ENCODE measurements at regions not wholly inside any gene's neighbourhood (a gene's known extent, or its start where the extent isn't known, plus 50 kb on each side); places are given as distances from the start of the nearest gene placed in this dataset.
"Not testable (repeated sequence)": the region's sequence is repeated elsewhere in the genome, so short reads cannot be mapped to it uniquely, and the experiment has no call there.

DNA sequence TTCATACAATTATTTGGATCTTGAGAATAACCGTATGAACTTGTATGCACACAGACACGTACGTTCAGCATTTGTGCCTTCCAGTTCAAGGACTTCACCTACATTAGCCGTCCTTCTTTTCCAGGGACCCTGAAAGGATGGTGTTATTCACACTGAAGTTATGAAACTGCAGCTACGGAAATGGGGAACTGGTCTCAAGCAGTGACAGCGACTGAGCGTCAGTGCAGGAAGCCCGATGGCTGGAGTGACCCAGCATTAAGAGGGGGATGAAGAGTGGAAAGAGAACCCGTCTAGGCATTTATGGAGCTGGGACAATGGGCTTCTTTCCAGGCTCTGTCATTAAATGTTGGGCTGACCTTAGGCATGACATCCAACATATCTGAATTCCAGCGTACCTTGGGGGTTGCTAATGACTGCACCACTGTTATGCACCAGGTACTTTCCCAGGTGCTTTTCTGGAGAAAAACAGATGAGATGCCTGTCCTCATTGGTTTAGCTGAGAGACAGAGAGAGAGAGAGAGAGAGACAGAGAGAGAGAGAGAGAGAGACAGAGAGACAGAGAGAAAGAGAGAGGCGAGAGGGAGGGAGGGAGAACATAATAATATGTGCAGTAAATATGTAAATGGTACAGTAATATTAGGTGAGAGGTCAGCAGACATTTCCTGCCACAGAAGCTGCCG is 204.7 kb upstream of the EXOC2 start:
- no peak for DNase-seq (ENCODE audit: low read depth)

DNA sequence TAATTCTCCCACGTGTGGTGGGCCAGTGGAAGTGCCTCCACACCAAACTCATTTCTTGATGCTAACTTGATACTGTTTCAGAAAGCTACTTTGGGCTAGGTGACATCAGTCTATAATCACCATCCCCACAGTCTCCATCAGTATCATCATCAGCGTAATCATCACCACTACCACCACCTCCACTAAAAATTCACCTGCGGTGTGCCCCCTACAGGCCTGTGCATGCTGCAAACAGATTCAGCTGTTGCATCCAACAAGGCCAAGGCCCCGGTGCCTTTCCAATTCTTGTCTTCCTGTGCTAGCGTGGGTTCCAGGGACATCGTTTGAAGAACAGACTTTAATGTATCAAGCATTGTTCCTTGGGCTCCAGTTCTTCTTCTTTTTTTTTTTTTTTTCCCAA is 201.3 kb upstream of the EXOC2 start:
- DNase-seq (ENCODE audit: low read depth): peak; percentile 4

DNA sequence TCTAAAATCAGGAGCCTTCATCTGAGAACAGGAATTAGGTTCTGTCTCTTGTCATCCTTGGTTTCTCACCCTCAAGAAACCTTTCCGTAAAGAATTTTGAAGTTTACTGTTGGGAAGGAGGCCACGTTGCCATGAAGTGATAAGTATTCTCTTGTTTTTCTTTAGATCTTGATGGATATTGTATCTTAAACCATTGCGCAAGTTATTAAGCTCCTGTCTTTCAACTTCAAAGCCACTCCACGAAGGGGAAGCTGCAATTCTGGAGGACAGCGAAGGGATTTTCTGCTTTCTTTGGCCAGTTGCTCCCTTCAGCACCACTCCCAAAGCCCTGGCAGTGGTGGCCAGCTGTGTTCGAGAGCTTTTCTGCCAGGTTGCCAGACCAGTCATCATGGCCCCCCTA is 198.1 kb upstream of the EXOC2 start:
- no peak for DNase-seq (ENCODE audit: low read depth)

DNA sequence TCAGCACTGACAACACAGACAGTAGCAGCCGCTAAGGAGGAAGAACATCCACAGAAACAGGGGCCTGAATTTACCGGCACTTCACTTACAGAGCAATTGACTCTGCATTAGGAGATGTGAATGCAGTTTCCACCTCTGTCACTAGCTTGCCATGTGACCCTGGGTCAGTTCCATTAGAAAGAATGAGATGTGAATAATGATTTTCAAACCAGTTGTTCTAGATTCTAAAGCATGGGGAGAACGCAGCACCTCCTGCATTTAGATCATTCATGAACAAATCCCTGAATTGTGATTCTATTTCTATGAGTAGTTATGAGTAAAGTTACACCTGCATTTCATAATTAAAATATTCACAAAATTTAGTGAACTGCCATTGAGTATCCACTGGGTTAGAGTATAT is 197.3 kb upstream of the EXOC2 start:
- DNase-seq (ENCODE audit: low read depth): no peak

DNA sequence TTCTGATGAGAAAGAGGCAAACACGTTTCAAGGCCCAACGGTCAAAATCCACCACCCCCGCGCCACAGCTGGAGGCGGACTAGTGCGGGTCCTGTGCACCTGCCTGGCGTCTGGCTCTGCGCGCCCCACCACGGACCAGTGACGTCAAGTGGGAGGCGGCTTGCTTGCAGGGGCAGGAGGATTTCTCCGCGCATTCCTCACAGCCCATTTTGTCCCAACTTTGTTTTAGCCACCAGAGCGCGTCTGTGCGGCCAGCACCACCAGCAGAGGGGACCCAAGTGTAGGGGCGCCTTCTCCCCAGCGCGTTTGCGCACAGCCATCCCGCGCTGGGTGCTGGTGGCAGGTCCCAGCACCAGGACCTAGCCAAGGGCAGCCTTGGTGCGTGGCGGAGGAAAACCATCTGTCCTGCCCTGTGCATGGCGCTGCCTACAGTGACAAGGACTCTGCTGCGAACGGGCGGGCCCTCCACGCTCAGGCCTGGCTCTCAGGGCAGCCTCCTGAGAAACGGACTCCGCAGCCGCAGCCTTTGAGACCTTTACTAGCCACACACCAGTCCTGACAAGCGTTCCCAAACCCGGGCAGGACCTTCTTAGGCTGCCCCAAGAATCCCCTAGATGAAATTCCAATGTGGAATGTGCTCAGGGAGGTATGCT is 194.8 kb upstream of the EXOC2 start:
- no peak for DNase-seq (ENCODE audit: low read depth)

DNA sequence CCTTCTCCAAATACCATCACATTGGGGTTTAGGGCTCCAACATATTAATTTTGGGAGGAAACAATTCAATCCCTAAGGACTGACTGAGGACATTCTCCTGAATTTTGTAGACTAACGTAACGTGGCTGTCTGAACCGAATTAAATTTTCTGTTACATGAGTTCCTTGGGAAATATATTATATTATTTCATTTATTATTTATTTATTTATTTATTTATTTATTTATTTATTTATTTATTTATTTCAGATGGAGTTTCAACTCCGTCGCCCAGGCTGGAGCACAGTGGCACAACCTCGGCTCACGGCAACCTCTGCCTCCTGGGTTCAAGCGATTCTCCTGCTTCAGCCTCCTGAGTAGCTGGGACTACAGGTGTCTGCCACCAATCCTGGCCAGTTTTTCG is 193.2 kb upstream of the EXOC2 start:
- DNase-seq (ENCODE audit: low read depth): not testable (repeated sequence)

DNA sequence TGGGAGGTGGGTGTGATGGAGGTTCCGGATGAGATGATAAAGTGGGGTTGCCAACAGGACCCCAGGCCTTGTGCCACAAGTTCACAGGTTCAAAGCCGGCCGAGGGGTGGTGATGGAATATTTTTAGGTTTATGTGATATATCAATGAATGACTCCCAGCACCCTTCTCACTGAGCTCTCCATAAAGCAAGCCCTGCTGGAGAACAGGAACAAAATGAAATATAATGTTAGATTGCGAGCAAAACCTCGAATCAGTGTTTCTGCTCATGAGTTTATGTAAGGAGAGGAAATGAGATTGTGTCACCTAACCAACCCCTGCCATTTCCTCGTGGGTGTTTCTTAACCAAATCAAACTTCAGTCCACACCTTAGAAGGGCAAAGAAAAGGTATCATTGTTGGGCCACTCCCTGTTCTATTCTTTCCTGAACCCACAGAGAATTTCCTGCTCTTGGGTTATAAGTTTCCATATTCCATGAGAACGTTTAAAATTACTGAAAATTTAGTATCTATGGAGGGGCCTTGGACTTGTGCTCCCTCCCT is 192.2 kb upstream of the EXOC2 start:
- no peak for DNase-seq (ENCODE audit: low read depth)

DNA sequence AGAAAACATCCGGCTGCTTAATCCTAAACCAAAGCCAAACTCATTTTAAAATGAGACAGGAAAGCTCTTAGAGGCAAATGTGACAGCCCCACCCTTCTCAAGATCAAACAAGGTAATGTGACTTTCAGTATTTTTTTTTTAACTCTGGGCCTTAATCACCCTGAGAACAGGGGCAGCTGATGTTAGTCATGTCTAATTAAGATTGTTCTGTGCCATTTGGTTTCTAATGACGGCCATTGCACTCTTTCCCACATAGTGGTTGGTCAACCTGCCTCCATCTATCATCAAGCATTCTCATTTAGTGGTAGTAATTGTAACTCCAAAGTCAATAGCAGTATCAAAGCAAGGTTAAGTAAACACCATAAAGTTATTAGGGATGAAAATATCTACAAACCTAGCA is 191.6 kb upstream of the EXOC2 start:
- no peak for DNase-seq (ENCODE audit: low read depth)

DNA sequence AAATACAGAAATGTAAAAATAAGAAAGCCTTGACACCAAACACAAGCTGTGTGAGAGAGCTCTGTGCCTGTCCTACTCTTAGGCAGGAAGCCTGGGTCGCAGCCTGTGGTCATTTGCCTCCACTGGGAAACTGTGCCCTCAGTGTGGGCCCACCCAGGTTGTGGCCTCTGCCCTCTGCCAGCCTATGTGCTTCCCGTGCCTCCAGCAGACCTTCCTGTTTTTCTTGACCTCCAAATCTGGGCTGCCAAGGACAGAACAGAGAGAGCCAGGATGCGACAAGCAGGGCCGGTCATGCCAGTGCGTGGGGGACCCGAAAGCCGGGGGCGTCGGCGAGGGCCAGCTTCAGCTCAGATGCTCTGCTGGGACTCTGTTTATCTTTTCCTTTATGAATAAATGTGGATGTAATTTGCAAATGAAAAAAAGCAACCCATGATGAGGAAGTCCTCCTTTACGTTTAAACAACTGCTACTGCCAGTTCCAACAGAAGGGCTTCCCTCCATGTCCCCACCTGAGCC is 189.2 kb upstream of the EXOC2 start:
- no peak for DNase-seq (ENCODE audit: low read depth)

DNA sequence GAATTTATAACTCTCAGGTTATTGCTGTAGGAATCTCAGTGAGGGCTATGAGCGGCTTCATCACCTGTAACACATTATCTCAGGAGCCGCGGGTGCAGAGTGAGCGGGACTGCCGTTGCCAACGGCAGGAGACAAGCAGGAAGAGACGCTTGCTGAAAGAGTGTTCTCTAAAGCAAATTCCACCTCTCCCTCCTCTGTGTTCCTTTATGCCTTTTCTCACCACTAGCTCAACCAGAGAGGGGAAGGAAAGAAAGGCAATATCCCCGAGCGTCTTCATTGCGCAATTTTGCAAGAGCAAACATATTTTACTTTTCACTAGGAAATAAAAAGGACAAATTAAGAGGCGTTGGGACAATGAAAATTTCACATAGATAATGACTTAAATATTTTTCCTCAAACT is 185.2 kb upstream of the EXOC2 start:
- DNase-seq (ENCODE audit: low read depth): no peak

DNA sequence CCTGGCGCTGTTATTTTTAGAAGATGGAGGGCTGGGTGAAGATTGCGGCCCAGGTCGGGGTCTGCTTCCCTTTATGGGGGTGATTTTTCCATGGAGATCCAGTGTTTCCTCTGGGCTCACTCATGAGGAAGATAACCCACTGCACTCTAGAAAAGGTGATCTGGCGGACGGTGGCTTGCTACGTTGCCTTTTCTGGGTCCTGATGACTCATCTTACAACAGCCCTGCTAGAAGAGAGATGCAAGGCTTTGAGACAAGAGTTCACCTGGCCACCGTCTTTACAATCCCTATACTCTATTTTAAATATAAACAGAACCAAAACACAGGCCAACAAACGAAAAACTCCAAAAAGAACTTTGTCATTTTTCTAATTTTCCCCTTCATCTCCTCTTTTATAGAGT is 182.1 kb upstream of the EXOC2 start:
- DNase-seq (ENCODE audit: low read depth): no peak

DNA sequence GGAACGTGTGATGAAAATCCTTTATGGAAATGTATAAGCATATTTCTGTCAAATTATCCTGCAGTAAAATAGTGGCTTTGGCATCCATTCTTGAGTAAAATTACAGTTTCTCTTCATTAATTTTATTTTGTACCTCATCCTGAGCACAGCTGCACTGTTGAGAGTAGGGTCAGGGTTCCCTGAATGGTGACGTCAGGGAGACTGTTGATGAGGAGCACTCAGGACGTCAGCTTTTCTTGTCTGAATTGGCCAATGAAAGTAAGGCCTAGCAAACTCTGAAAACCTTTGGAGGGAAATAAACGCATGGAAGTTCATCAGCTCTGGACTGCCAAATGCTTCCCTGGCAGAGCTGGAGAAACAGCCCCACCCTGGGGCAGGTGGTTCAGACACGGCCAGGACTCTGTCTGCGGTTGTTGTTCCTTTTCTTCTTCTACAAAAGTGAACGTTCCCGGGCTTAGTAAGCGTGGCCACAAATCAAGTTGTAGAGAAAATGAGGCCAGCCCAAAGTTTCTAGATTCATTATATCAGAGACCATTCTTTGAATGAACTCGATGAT is 179.7 kb upstream of the EXOC2 start:
- no peak for DNase-seq (ENCODE audit: low read depth)

DNA sequence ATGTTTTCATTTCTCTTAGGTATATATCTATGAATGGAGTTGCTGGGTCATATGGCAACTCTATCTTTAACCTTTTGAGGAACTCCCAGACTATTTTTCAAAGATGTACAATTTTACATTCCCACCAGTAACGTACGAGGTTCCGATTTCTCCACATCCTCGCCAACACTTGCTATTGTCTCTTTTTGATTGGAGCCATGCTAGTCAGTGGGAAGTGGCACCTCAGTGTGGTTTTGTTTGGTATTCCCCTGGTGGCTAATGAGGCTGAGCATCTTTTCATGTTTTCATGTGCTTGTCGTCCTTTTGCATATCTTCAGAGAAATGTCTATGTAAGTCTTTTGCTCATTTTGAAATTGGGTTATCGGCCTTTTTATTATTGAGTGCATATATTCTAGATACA is 178.6 kb upstream of the EXOC2 start:
- DNase-seq (ENCODE audit: low read depth): no peak

DNA sequence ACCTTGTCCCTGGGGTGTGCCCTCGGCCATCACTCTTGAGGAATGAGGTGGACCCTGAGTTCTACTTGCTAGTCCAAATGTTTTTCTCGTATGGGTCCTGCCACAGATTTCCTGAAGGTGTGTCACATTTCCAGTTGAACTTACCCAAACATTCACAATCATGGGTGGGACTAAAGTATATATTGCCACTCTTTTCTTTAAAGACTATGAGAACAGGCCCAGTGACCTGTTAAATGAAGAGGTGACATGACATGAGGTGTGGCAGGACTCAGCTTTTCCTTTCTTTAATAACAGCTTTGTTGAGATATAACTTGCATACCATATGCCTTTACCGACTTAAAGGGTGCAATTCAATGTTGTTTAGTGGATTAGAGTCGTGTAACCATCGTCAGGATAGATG is 177.2 kb upstream of the EXOC2 start:
- no peak for DNase-seq (ENCODE audit: low read depth)

DNA sequence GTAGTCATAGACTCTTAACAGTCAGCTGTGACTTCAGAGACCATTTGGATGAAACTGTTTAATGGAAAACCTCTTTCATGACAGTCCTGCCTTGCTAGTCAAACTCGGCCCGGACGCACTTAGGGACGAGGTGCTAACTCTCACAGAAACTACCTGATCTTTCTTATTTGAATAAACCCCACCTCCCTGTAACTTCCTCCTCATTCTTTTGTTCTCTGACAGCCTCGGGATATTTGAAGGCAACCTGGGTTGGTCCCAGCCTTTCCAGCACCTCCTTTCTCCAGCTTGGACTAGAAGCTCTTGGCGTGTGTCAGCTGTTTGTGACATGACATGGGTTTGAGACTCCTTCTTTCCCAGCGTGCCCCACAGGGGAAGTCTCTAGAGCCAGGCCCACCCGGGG is 175.3 kb upstream of the EXOC2 start:
- DNase-seq (ENCODE audit: low read depth): no peak

DNA sequence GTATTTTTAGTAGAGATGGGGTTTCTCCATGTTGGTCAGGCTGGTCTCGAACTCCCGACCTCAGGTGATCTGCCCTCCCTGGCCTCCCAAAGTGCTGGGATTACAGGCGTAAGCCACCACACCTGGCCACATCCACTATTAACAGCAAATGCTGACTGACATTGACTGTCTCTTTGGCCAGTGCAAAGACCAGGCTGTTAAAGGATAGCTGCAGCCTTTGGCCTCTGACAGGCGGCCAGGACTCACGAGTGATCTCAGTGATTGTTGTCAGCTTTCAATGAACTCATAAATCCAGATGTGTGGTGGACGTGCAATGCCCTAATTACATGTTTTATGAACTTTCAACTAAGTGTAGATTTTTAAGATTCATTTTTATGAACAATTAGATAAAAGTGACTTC is 174.4 kb upstream of the EXOC2 start:
- DNase-seq (ENCODE audit: low read depth): no peak

DNA sequence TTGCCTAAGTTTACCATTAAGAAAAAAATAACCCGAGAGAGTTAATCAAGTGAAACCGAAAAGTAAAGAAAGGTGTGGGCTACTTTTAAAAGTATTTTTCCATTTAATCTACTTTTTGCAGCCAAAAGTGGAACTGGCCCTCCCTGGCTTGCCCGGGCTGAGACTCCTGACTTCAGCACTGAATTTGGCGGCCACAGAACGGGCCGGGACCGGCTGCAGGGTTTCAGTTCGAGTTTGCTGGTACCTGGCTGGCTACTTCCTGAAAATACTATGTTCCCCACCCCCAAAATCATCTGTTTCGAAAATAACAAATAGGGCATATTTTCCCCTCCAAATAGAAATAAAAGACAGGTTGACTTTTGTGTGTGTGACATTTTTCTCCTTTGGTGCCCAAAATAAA is 173.4 kb upstream of the EXOC2 start:
- DNase-seq (ENCODE audit: low read depth): no peak

DNA sequence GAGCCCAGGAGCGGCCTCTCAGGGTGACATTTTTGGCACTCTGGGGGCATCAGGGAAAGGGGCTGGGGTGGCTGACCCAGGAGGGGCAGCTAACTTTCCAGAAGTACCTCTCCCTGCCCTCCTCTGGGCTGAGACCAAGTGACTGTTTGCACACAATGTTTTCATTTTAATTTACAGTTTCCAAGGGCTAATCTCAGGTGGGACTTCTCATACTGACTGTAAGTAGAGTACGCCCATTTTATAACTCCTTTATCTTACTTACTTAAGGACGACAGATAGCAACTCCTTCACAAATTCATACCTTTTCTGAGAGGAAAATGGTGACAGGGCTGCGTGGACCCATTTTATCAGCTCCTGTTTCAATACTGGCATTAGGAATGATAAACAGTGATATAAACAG is 172.9 kb upstream of the EXOC2 start:
- DNase-seq (ENCODE audit: low read depth): no peak

DNA sequence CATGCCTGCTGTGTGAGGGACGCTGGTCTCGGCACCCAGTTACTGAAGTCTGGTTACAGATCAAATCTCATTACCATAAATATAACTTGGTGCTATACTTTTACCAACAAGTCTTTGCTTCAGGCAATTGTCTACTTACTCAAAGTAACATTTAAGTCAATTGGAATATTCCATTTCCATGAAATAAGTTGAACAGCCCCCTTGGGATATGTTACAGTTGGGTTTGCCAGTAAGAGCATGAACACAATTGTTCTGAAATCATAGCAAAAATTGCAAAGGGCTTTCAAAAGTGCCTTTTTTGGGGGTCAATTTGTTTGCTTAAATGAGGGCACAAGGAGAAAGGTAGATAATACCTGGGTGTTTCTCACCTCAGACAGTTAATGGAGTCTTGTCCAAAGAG is 170.9 kb upstream of the EXOC2 start:
- no peak for DNase-seq (ENCODE audit: low read depth)

DNA sequence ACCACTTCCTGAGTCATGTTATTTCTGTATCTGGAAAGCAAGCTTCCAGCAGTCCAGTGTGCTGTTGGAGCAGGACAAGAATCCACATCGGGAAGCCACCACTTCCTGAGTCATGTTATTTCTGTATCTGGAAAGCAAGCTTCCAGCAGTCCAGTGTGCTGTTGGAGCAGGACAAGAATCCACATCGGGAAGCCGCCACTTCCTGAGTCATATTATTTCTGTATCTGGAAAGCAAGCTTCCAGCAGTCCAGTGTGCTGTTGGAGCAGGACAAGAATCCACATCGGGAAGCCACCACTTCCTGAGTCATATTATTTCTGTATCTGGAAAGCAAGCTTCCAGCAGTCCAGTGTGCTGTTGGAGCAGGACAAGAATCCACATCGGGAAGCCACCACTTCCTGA is 170.2 kb upstream of the EXOC2 start:
- not testable (repeated sequence) for DNase-seq (ENCODE audit: low read depth)

DNA sequence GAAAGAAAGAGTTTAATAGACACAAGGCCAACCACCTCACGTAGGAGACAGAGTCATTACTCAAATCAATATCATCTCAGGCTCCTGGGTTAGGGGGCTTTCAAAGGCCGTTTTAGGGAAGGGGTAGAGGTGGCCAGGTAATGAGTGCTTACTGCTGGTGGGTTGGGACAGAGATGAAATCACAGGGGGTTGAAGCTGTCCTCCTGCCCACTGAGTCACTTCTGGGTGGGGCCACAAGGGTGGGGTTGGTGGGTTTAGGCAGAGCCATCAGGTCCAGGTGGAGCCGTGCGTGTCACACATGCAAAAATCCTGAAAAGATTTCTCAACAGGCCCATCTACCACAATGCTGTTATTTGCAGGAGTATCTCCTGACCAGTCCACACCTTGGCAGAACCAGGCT is 167.0 kb upstream of the EXOC2 start:
- no peak for DNase-seq (ENCODE audit: low read depth)

DNA sequence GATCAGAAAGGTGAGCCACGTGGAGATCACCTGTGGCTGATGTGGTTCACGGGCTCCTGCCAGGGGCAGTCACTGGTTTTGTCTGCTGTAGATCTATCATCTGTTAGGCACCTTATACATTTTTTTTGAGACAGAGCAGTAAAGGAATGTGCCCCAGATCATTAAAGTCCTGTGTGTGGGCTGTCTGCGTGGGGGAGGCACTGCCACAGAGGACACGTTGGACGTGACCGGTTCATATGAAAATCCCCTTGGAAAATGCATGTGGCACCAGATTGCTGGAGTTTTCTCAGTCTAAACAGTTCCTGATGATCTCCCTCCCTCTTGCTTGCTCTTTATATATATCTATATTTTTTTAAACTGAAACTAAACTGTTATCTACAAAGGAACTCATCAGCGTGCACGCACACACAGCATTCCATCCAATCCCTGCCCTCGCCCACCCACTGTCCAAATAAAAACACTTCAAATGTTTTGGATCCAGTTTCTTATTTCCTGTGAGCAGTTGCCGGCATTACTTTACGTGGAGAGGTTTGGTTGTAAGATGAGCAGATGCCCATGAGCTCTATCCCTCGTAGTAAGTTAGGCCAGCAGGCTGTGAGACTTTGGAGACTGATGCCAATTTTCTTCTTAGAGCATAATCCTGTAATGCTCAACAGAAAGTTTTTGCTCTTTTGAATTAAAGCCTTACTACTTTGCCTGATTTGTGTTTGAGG is 161.6 kb upstream of the EXOC2 start:
- no peak for DNase-seq (ENCODE audit: low read depth)

DNA sequence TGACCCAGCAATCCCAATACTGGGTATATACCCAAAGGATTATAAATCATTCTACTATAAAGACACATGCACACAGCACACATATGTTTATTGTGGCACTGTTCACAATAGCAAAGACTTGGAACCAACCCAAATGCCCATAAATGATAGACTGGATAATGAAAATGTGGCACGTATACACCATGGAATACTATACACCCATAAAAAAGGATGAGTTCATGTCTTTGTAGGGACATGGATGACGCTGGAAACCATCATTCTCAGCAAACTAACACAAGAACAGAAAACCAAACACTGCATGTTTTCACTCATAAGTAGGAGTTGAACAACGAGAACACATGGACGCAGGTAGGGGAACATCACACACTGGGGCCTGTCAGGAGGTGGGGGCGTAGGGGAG is 159.3 kb upstream of the EXOC2 start:
- DNase-seq (ENCODE audit: low read depth): not testable (repeated sequence)
